ENCODE measurements at regions not wholly inside any gene's neighbourhood (a gene's known extent, or its start where the extent isn't known, plus 50 kb on each side); places are given as distances from the start of the nearest gene placed in this dataset.
"Not testable (repeated sequence)": the region's sequence is repeated elsewhere in the genome, so short reads cannot be mapped to it uniquely, and the experiment has no call there.

- DNase-seq = no peak
Observed at GRCh38 chr9:93809204-93809940, 145.8 kb downstream of the BARX1 start.

GRCh38 chr9:93808115-93809029 is 146.8 kb downstream of the BARX1 start:
- no peak for DNase-seq

GRCh38 chr9:93807166-93808074 is 147.7 kb downstream of the BARX1 start:
- DNase-seq = no peak

- DNase-seq = no peak
Observed at GRCh38 chr9:93801581-93802284, 153.4 kb downstream of the BARX1 start.

GRCh38 chr9:93801120-93801519 is 154.0 kb downstream of the BARX1 start:
- no peak for DNase-seq

GRCh38 chr9:93792358-93792757 is 162.8 kb downstream of the BARX1 start:
- DNase-seq = no peak

GRCh38 chr9:93786204-93786603 is 169.0 kb downstream of the BARX1 start:
- DNase-seq = no peak

GRCh38 chr9:93776873-93777272 is 178.3 kb downstream of the BARX1 start:
- no peak for DNase-seq

GRCh38 chr9:93776256-93776655 is 178.9 kb downstream of the BARX1 start:
- no peak for DNase-seq

- DNase-seq = no peak
Observed at GRCh38 chr9:93774331-93775102, 180.6 kb downstream of the BARX1 start.

GRCh38 chr9:93771276-93771675 is 183.9 kb downstream of the BARX1 start:
- no peak for DNase-seq

GRCh38 chr9:93761822-93762221 is 185.4 kb downstream of the PHF2 start:
- no peak for DNase-seq

GRCh38 chr9:93750045-93750444 is 173.7 kb downstream of the PHF2 start:
- no peak for DNase-seq

- DNase-seq = not testable (repeated sequence)
Observed at GRCh38 chr9:93748827-93749226, 172.4 kb downstream of the PHF2 start.

- DNase-seq = no peak
Observed at GRCh38 chr9:93731963-93732362, 155.6 kb downstream of the PHF2 start.

- DNase-seq = no peak
Observed at GRCh38 chr9:93730648-93731047, 154.3 kb downstream of the PHF2 start.

GRCh38 chr9:93730217-93730616 is 153.8 kb downstream of the PHF2 start:
- no peak for DNase-seq

Data from hippocampal formation (tissue), 2 donors.